ENCODE measurements at regions not wholly inside any gene's neighbourhood (a gene's known extent, or its start where the extent isn't known, plus 50 kb on each side); places are given as distances from the start of the nearest gene placed in this dataset.

- TF ChIP-seq POLR2AphosphoS5 (IDR thresholded peaks at IDR 0.05; ENCODE audit: low read depth, low read length) (no peak), CTCF (IDR thresholded peaks at IDR 0.05; ENCODE audit: control extremely low read depth in 1 of 3, insufficient read depth in 1 of 3, low read depth in 1 of 3, low read length in 3 of 3) (no peak), POLR2A (IDR thresholded peaks at IDR 0.05; ENCODE audit: control extremely low read depth in 1 of 2, low read depth in 2 of 2, low read length in 2 of 2) (no peak), TAF7 (optimal IDR thresholded peaks at IDR 0.05; ENCODE audit: borderline replicate concordance, low read depth, low read length) (no peak), SP4 (IDR thresholded peaks at IDR 0.05; ENCODE audit: low read length) (no peak), TEAD4 (IDR thresholded peaks at IDR 0.05; ENCODE audit: low read depth, low read length) (no peak), HDAC2 (IDR thresholded peaks at IDR 0.05; ENCODE audit: borderline replicate concordance in 1 of 2, low read depth in 2 of 2, low read length in 2 of 2) (no peak), YY1 (IDR thresholded peaks at IDR 0.05; ENCODE audit: low read depth, low read length) (no peak), GABPA (IDR thresholded peaks at IDR 0.05; ENCODE audit: borderline replicate concordance, insufficient read depth, low read length) (no peak), RFX5 (IDR thresholded peaks at IDR 0.05; ENCODE audit: borderline replicate concordance, low read depth, low read length) (no peak), TAF1 (IDR thresholded peaks at IDR 0.05; ENCODE audit: low read depth, low read length) (no peak), SP1 (IDR thresholded peaks at IDR 0.05; ENCODE audit: low read depth, low read length) (no peak)
Measured at GRCh38 chr3:124346487-124346886, 354.6 kb upstream of the ROPN1 start.
